Ishikawa (cell line): ENCODE measurements at regions not wholly inside any gene's neighbourhood (a gene's known extent, or its start where the extent isn't known, plus 50 kb on each side); places are given as distances from the start of the nearest gene placed in this dataset.

Experiments
- CREB1 ChIP-seq: IDR thresholded peaks from 2 replicates; pipeline ENCODE4 v1.6.1; 2012; ENCODE audit warnings: low read depth
- YY1 ChIP-seq: IDR thresholded peaks from 2 replicates; pipeline ENCODE4 v1.6.1; 2012; ENCODE audit warnings: low read depth

DNA sequence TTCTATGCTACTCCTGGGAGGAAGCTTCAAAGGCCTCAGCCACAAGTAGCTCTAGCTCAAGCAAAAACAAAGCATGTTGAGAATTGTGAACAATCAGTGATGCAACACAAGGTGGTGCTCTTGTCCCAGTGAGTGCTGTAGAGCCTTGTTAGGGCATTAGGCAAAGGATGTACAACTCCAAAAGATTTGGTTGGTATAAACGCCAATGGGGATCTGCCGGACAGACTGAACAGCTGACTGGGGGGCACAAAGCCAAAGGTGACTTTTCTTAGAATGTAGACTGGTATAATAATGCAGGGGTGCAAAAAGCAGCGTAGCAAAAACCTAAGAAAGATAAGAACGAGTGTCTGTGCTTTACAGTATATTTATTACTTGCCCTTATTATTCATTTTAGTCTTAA is 62.6 kb upstream of the ALB start:
- TF ChIP-seq YY1 (no peak), CREB1 (no peak)
